Type B pancreatic cell (in vitro differentiated cells): ENCODE measurements at regions not wholly inside any gene's neighbourhood (a gene's known extent, or its start where the extent isn't known, plus 50 kb on each side); places are given as distances from the start of the nearest gene placed in this dataset.

Source experiments
- DNase-seq: peaks from one replicate; pipeline ENCODE4 v3.0.0; 2021; ENCODE audit warnings: mixed read lengths; ENCODE audit not compliant: unreplicated experiment; ENCODE audit errors: extremely low spot score
- H3K27ac Mint-ChIP-seq: 2 replicates; pipeline ENCODE4 v1.8.0; 2021; ENCODE audit warnings: mild to moderate bottlenecking, mixed read lengths
- H3K27me3 Mint-ChIP-seq: 2 replicates; pipeline ENCODE4 v1.8.0; 2021; ENCODE audit warnings: mixed read lengths
- H3K36me3 Mint-ChIP-seq: 2 replicates; pipeline ENCODE4 v1.8.0; 2021; ENCODE audit warnings: mixed read lengths
- H3K4me1 Mint-ChIP-seq: one replicate; pipeline ENCODE4 v1.8.0; 2021; ENCODE audit warnings: mixed read lengths; ENCODE audit not compliant: unreplicated experiment
- H3K4me3 Mint-ChIP-seq: 2 replicates; pipeline ENCODE4 v1.8.0; 2021; ENCODE audit warnings: mild to moderate bottlenecking, mixed read lengths
- H3K9me3 Mint-ChIP-seq: 2 replicates; pipeline ENCODE4 v1.8.0; 2021; ENCODE audit warnings: mixed read lengths
- CTCF ChIP-seq: fragments of 200-600 bp; sonication (generic); conservative IDR thresholded peaks from 2 replicates; pipeline ENCODE4 v1.5.0; 2021; ENCODE audit warnings: antibody characterized with exemption, mild to moderate bottlenecking

- DNase-seq: no peak
- Mint-ChIP-seq H3K4me3 (no peak overlapping the region), H3K9me3 (no peaks in the 10 kb centered on the region), H3K4me1 (peaks cover 4% of the 10 kb centered on the region), H3K36me3 (no peaks in the 10 kb centered on the region), H3K27ac (no peak overlapping the region), H3K27me3 (no peaks in the 10 kb centered on the region)
- no peak for TF ChIP-seq CTCF
Observed at GRCh38 chr12:93308281-93308680, 69.4 kb upstream of the NUDT4 start.

- no peak for DNase-seq
- H3K27me3 Mint-ChIP-seq: no peaks in the 10 kb centered on the region
- no peak overlapping the region for H3K4me3 Mint-ChIP-seq
- no peaks in the 10 kb centered on the region for H3K36me3 Mint-ChIP-seq
- no peak for TF ChIP-seq CTCF
- peaks cover 17% of the 10 kb centered on the region for H3K4me1 Mint-ChIP-seq
- no peaks in the 10 kb centered on the region for H3K9me3 Mint-ChIP-seq
- no peak overlapping the region for H3K27ac Mint-ChIP-seq
Observed at GRCh38 chr12:93311827-93312226, 65.9 kb upstream of the NUDT4 start.

GRCh38 chr12:93314177-93314497 lies 63.6 kb upstream of the NUDT4 start:
- Mint-ChIP-seq H3K36me3 (no peaks in the 10 kb centered on the region), H3K27me3 (no peaks in the 10 kb centered on the region), H3K4me1 (peaks cover 24% of the 10 kb centered on the region), H3K4me3 (peak overlapping the region; percentile 49), H3K9me3 (peaks cover 5% of the 10 kb centered on the region), H3K27ac (peak overlapping the region; percentile 95)
- TF ChIP-seq CTCF: no peak
- DNase-seq: no peak

GRCh38 chr12:93315385-93315906 lies 62.3 kb upstream of the NUDT4 start:
- no peaks in the 10 kb centered on the region for H3K36me3 Mint-ChIP-seq
- H3K4me1 Mint-ChIP-seq: peaks cover 23% of the 10 kb centered on the region
- H3K27me3 Mint-ChIP-seq: no peaks in the 10 kb centered on the region
- H3K4me3 Mint-ChIP-seq: no peak overlapping the region
- no peak for DNase-seq
- TF ChIP-seq CTCF: no peak
- peak overlapping the region; percentile 95 for H3K27ac Mint-ChIP-seq
- H3K9me3 Mint-ChIP-seq: peaks cover 5% of the 10 kb centered on the region

GRCh38 chr12:93315907-93316622 lies 61.7 kb upstream of the NUDT4 start:
- no peak for DNase-seq
- Mint-ChIP-seq H3K27me3 (no peaks in the 10 kb centered on the region), H3K36me3 (no peaks in the 10 kb centered on the region), H3K27ac (peak overlapping the region; percentile 95), H3K4me3 (peak overlapping the region; percentile 66), H3K4me1 (peaks cover 23% of the 10 kb centered on the region), H3K9me3 (peaks cover 5% of the 10 kb centered on the region)
- TF ChIP-seq CTCF: no peak
